ENCODE measurements at regions not wholly inside any gene's neighbourhood (a gene's known extent, or its start where the extent isn't known, plus 50 kb on each side); places are given as distances from the start of the nearest gene placed in this dataset.

DNA sequence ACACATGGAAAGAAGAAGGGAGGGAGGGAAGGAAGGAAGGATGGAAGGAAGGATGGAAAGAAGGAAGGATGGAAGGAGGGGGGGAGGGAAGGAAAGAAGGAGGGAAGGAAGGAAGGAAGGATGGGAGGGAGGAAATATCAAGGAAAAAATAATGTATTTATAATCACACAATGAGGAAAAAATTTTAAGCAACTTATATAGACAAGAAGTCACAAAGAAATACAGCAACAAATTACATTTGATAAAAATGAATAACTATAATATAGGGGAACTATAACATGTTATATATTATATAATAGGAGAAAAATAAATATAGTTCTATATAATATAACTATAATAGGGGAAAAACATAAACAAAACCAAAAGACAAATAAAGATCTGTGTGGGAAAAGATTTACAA lies 441.8 kb downstream of the LRATD1 start:
- Histone ChIP-seq H3K9me3 (no peaks in the 10 kb centered on the region), H3K4me1 (no peaks in the 10 kb centered on the region), H3K36me3 (no peaks in the 10 kb centered on the region), H3K4me3 (replicated peaks in 1 of 3) (no peak overlapping the region), H3K27me3 (no peaks in the 10 kb centered on the region), H3K27ac (no peak overlapping the region)
- intact Hi-C loops (cut with DNase I) = no loop called here
- no peak for DNase-seq
- no peak for TF ChIP-seq POLR2A (IDR thresholded peaks at IDR 0.05)
- no peak for TF ChIP-seq CTCF (IDR thresholded peaks at IDR 0.05)

DNA sequence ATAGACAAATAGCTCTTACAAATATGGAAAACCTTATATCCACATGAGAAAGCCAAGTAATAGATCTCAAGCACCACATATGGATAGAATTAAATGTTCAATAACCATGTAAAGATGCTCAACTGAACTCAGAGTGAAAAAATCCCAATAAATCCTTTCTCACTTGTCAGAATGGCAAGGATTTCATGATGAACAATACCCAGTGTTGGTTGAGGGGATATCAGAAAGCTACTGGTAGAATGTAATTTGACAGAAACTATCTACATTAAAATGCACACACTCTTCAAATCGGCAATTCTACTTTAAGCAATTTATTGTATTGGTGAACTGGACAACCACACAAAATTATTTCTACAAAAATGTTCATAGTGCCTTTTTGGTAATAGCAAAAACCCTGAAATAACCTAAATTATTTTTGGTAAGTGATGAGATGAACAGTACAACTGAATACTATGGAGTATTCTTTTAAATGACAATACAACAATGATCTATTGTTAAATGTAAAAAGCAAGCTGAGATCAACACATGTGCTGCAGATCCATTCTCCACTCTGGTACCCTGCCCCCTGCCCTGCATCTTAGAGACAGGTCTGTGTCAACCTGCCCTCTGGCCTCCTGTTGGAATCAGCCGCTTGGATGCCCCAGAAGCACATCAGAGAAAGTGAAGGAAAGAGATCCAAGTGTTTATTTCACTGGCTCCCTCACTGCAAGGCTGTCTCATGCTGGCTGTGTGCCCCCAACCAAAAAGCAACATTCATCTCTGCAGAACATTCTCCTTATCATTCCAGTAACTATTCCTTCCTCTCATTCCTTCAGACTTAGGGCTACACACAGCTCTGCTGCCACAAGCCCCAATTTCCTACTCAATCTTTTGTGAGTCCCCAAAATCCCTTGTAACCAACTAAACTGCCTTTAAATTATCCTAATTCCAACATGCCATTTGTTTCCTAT lies 442.5 kb downstream of the LRATD1 start:
- Histone ChIP-seq H3K36me3 (no peaks in the 10 kb centered on the region), H3K27me3 (no peaks in the 10 kb centered on the region), H3K9me3 (no peaks in the 10 kb centered on the region), H3K27ac (no peak overlapping the region), H3K4me3 (replicated peaks in 1 of 3) (no peak overlapping the region), H3K4me1 (no peaks in the 10 kb centered on the region)
- no peak for TF ChIP-seq CTCF (IDR thresholded peaks at IDR 0.05)
- TF ChIP-seq POLR2A (IDR thresholded peaks at IDR 0.05) = no peak
- intact Hi-C loops (cut with DNase I) = no loop called here
- WGBS, 2 donors = 56 to 59% methylated on average over 2 of the region's 2 CpGs
- DNase-seq = no peak

GRCh38 chr2:15076668-15077067 lies 444.2 kb downstream of the LRATD1 start:
- H3K27ac ChIP-seq = no peak overlapping the region
- intact Hi-C loops (cut with DNase I) = no loop called here
- H3K4me1 ChIP-seq = no peaks in the 10 kb centered on the region
- H3K27me3 ChIP-seq = no peaks in the 10 kb centered on the region
- H3K9me3 ChIP-seq = no peaks in the 10 kb centered on the region
- TF ChIP-seq CTCF (IDR thresholded peaks at IDR 0.05) (no peak), POLR2A (IDR thresholded peaks at IDR 0.05) (no peak)
- no peak overlapping the region for H3K4me3 ChIP-seq (replicated peaks in 1 of 3)
- H3K36me3 ChIP-seq = no peaks in the 10 kb centered on the region
- DNase-seq = no peak

GRCh38 chr2:15081356-15081755 lies 448.8 kb downstream of the LRATD1 start:
- Histone ChIP-seq H3K27ac (no peak overlapping the region), H3K36me3 (no peaks in the 10 kb centered on the region), H3K9me3 (no peaks in the 10 kb centered on the region), H3K4me1 (no peaks in the 10 kb centered on the region), H3K27me3 (no peaks in the 10 kb centered on the region), H3K4me3 (replicated peaks in 1 of 3) (no peak overlapping the region)
- WGBS, 2 donors = 80 to 87% methylated on average over 6 of the region's 6 CpGs
- no peak for DNase-seq
- no peak for TF ChIP-seq POLR2A (IDR thresholded peaks at IDR 0.05)
- TF ChIP-seq CTCF (IDR thresholded peaks at IDR 0.05) = no peak
- intact Hi-C loops (cut with DNase I) = no loop called here
